GM19025 (cell line): ENCODE measurements at regions not wholly inside any gene's neighbourhood (a gene's known extent, or its start where the extent isn't known, plus 50 kb on each side); places are given as distances from the start of the nearest gene placed in this dataset.
"Not testable (repeated sequence)": the region's sequence is repeated elsewhere in the genome, so short reads cannot be mapped to it uniquely, and the experiment has no call there.

Experiments used
- ATAC-seq: cut with Tn5 transposase; IDR thresholded peaks from one replicate; pipeline ENCODE4 v1.9.1; 2021; ENCODE audit warnings: mild to moderate bottlenecking, low read depth, moderate library complexity; ENCODE audit not compliant: unreplicated experiment

DNA sequence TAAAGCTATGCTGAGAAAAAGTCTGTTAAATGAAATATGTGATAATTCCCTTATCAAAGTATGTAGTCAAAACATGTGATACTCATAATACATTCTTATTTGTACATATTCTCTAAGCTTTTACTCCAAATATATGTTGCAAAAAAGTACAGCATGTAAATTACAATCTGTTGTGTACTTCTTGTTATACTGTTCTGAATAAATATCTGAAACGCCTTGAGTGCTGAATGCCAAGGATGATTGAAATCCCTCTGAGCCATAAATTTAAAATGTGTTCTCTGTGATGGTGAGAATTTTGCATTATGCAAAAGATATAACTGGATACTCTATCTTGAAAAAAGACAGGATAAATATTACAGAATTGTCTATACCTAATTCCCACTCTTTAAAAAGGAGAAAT, 1128.0 kb downstream of the STPG2 start:
- ATAC-seq, result no peak

GRCh38 chr4:97016186-97016907, 1126.9 kb downstream of the STPG2 start:
- no peak for ATAC-seq

- no peak for ATAC-seq
Observed at GRCh38 chr4:97027728-97028410, 1115.4 kb downstream of the STPG2 start.

GRCh38 chr4:97028785-97029184, 1114.5 kb downstream of the STPG2 start:
- no peak for ATAC-seq

DNA sequence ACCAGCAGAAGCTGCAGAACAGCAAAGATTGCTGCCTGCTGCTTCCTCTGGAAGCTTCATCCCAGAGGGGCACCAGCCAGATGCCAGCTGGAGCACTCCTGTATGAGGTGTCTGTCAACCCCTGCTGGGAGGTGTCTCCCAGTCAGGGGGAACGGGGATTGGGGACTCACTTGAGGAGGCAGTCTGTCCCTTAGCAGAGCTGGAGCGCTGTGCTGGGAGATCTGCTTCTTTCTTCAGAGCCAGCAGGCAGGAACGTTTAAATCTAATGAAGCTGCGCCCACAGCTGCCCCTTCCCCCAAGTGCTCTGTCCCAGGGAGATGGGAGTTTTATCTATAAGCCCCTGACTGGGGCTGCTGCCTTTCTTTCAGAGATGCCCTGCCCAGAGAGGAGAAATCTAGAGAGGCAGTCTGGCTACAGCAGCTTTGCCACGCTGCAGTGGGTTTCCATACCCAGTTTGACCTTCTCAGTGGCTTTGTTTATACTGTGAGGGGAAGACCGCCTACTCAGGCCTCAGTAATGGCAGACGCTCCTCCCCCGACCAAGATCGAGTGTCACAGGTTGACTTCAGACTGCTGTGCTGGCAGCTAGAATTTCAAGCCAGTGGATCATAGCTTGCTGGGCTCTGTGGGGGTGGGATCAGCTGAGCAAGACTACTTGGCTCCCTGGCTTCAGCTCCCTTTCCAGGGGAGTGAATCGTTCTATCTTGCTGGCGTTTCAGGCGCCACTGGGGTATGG, 1105.7 kb downstream of the STPG2 start:
- not testable (repeated sequence) for ATAC-seq

DNA sequence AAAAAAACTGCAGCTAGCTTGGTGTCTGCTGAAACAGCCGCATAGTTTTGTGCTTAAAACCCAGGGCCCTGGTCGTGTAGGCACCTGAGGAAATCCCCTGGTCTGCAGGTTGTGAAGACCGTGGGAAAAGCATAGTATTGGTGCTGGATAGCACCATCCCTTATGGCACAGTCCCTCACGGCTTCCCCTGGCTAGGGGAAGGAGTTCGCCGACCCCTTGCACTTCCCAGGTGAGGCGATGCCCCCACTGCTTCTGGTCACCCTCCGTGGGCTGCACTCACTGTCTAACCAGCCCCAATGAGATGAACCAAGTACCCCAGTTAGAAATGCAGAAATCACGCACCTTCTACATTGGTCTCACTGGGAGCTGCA, 1105.1 kb downstream of the STPG2 start:
- no peak for ATAC-seq

GRCh38 chr4:97072666-97073065, 1070.6 kb downstream of the STPG2 start:
- no peak for ATAC-seq

DNA sequence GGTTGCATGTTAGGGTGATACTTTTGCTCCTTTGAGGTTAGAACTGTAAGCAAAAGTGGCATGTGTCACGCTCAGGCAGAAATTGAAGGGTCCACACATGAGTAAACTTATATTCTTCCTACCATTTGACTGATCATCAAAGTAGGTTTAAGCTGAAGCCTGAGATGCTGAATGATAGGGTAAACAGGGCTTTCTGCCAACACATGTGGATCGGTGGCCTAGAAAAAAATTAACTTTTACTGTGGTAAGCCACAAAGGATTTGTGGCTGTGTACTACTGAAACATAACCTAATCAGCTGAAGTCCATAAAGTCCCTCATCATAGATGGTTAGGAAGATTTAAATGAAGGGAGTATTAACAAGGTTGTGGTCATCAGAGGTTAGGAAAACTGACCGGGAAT, 1070.1 kb downstream of the STPG2 start:
- ATAC-seq, result no peak

DNA sequence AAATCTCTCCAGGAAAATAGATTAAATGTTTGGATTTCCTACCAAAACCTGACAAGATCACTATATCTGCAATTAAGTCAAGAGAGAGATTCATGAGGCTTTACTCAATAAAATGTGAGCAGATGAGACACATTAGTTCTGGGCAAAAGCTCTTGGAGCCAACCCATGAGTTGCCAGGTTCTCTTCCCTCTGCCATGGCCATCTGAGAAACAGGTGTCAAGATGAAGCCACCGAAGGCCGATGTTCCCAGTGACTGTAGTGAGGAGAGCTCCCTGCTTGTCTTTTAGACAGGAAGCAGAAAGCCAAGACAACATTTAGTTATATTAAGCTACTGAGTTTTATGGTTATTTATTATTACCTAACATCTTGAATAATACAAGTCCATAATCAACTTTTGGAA, 1068.7 kb downstream of the STPG2 start:
- ATAC-seq, result no peak

- ATAC-seq, result no peak
Observed at GRCh38 chr4:97081951-97082350, 1061.3 kb downstream of the STPG2 start.

GRCh38 chr4:97097036-97097435, 1046.2 kb downstream of the STPG2 start:
- not testable (repeated sequence) for ATAC-seq

DNA sequence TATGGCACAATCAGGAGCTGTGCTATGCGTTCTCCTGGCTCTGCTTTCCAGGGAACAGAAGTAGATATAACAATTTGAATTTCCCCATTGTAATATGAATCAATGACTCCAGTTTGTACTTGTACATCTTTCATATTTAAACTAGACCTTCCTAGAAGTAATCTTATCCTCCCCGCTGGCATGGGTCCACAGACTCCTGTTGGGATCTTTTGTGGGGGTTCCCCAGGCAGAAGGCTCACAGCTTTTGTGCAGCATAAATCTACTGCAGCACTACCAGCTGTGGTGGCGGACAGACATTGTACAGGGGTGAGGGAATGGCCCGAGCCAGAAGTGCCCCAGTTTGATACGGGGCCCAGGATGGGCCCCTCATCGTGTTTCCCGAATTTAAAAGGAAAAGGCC, 1042.1 kb downstream of the STPG2 start:
- not testable (repeated sequence) for ATAC-seq

GRCh38 chr4:97103252-97103651, 1040.0 kb downstream of the STPG2 start:
- ATAC-seq, result no peak

DNA sequence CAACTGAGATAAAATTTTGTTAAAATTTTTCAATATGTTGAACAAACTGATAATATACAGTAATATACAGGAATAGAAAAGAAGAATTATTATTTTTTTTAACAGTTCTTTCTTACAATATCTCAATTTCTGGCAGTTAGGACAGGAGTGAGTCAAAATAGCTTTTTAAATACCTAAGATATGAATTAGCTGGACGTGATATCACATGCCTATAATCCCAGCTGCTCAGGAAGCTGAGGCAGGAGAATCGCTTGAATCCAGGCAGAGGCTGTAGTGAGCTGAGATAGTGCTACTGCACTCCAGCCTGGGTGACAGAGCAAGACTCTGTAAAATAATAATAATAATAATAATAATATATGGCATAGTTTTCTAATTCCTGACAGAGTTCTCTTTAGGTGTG, 1039.3 kb downstream of the STPG2 start:
- ATAC-seq, result no peak

DNA sequence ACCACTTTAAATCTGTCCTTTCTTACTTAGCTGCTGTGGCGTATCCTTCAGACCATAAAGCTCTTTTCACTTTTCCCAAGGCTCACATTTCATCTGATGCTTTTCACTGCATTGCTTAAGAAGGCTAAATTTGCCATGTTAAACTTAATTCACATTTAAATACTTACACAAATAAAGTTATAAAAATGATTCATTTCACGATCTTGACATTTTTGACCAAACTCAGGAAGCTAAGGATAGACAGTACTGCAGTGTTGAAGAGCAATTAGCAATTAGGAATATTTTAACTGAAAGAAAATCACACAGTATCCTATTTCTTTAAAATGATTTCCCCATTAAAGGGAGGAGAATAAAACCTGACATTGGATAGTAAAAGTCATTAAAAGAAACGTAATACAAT, 1038.6 kb downstream of the STPG2 start:
- no peak for ATAC-seq

DNA sequence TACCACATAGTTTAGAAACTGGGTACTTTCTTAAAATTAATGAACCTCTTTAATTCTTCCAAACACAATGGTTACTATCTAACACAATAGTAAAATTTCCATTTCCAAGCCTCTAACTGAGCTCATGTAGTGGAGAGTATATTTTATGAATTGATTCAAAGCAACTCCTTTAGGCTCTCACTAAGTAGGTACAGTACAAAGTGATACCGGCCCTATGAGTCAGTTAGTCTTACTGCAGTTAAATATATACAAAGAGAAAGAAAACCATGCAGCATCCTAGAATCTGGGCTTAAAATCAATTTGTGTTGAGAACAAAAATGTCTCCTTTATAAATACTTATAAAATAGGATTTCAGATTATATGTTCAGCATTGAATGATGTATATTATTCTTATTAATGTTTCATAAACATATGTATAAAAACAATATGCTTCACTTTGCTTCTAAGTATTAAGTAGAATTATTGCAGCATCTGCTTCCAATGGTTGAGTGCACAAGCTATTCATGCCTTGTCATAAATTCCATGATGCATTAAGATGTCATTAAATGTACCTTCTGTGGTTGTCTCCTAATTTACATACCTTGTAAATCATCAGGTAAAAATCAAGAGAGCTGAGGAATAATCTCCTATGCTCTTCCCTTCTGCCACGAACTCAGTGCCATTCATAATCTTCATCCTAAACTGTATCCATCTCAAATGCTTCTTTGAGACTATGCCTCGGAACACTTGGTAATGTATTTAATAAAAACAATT, 1037.8 kb downstream of the STPG2 start:
- no peak for ATAC-seq

GRCh38 chr4:97106161-97106560, 1037.1 kb downstream of the STPG2 start:
- no peak for ATAC-seq

- no peak for ATAC-seq
Observed at GRCh38 chr4:97110506-97110905, 1032.8 kb downstream of the STPG2 start.

GRCh38 chr4:97116511-97116910, 1026.8 kb downstream of the STPG2 start:
- no peak for ATAC-seq

- no peak for ATAC-seq
Observed at GRCh38 chr4:97121493-97121892, 1021.8 kb downstream of the STPG2 start.

DNA sequence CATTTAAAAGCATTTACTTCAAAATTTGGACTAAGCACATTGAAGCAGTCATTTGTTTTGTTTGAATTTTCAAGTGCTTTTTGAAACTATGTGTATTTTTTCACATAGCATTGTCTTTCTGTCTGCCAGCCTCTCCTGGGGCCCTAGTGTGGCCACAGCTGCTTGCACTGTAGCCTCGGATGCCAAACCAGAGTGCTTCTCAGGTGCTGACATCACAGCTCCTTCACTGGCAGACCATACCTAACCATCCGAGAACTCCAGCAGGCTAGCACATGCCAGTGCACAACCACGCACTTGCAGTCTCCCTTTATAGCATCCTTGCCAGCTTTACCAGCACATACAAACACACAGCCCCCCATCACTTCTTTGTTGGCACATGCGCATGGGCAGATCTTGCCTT, 1019.7 kb downstream of the STPG2 start:
- ATAC-seq, result no peak
